OCI-LY7 (cell line): ENCODE measurements at regions not wholly inside any gene's neighbourhood (a gene's known extent, or its start where the extent isn't known, plus 50 kb on each side); places are given as distances from the start of the nearest gene placed in this dataset.

Experiments
- BruUV-seq: library from RNA; stranded (reverse); fragments of 400-500 nt; replicated peaks from 2 replicates; lab custom pipeline; 2021; lab: Mats Ljungman, UMichigan
- CTCF ChIA-PET: fragments of 300-600 bp; sonication (Branson Sonifier 250); formaldehyde crosslinking; loops from one replicate; lab custom pipeline; 2022; ENCODE audit warnings: antibody characterized with exemption; ENCODE audit not compliant: unreplicated experiment; lab: Charles Lee
- POLR2A ChIA-PET: fragments of 300-600 bp; sonication (Branson Sonifier 250); formaldehyde crosslinking; loops from one replicate; lab custom pipeline; 2022; ENCODE audit warnings: antibody characterized with exemption; lab: Charles Lee
- DNase-seq: peaks from one replicate; pipeline ENCODE4 v3.0.0-alpha.2; 2015; ENCODE audit warnings: low spot score
- H2AFZ ChIP-seq: fragments of 200-600 bp; sonication (generic), shearing (Covaris generic); 2 replicates; pipeline ENCODE4 v1.6.1; 2014; ENCODE audit warnings: mild to moderate bottlenecking, antibody characterized with exemption, low read length, moderate library complexity
- H3K27ac ChIP-seq: fragments of 200-600 bp; sonication (generic); 2 replicates; pipeline ENCODE4 v1.5.1; 2014; ENCODE audit warnings: mixed run types, low read depth, mild to moderate bottlenecking, moderate library complexity, low read length, inconsistent platforms; ENCODE audit not compliant: poor library complexity, severe bottlenecking
- H3K36me3 ChIP-seq: fragments of 200-600 bp; sonication (generic); 2 replicates; pipeline ENCODE4 v1.6.1; 2014; ENCODE audit warnings: mild to moderate bottlenecking, antibody characterized with exemption, low read length, moderate library complexity, mixed read lengths; ENCODE audit not compliant: insufficient read depth
- H3K4me1 ChIP-seq: fragments of 200-600 bp; sonication (generic); 2 replicates; pipeline ENCODE4 v1.5.1; 2014; ENCODE audit warnings: mild to moderate bottlenecking, low read length; ENCODE audit not compliant: insufficient read depth, poor library complexity, severe bottlenecking
- H3K4me2 ChIP-seq: fragments of 200-600 bp; sonication (generic); 2 replicates; pipeline ENCODE4 v1.6.1; 2014; ENCODE audit warnings: mild to moderate bottlenecking, low read length
- H3K4me3 ChIP-seq: fragments of 200-600 bp; sonication (generic); 2 replicates; pipeline ENCODE4 v1.5.1; 2014; ENCODE audit warnings: mild to moderate bottlenecking, low read depth, low read length; ENCODE audit not compliant: poor library complexity, severe bottlenecking
- H3K79me2 ChIP-seq: fragments of 200-600 bp; sonication (generic); 2 replicates; pipeline ENCODE4 v1.6.1; 2016; ENCODE audit warnings: low read depth, mild to moderate bottlenecking, low read length, moderate library complexity, mixed read lengths; ENCODE audit not compliant: insufficient read depth
- H3K9me2 ChIP-seq: fragments of 200-600 bp; sonication (generic); 2 replicates; pipeline ENCODE4 v1.6.1; 2016; ENCODE audit warnings: mild to moderate bottlenecking, low read length, mixed read lengths; ENCODE audit not compliant: insufficient read depth
- H3K9me3 ChIP-seq: fragments of 200-600 bp; sonication (generic); 2 replicates; pipeline ENCODE4 v1.6.1; 2014; ENCODE audit warnings: mild to moderate bottlenecking, mixed run types, low read length, mixed read lengths
- H4K20me1 ChIP-seq: fragments of 200-600 bp; sonication (generic); 2 replicates; pipeline ENCODE4 v1.6.1; 2014; ENCODE audit warnings: mild to moderate bottlenecking, antibody characterized with exemption, low read length, moderate library complexity, mixed read lengths; ENCODE audit not compliant: insufficient read depth
- CTCF ChIP-seq: fragments of 200-600 bp; sonication (generic); conservative IDR thresholded peaks from 2 replicates; pipeline ENCODE4 v1.5.1; 2014; ENCODE audit warnings: mild to moderate bottlenecking, antibody characterized with exemption, low read length, moderate library complexity, mixed read lengths
- EZH2phosphoT487 ChIP-seq: fragments of 200-600 bp; sonication (generic); IDR thresholded peaks from 2 replicates; pipeline ENCODE4 v1.6.1; 2018; ENCODE audit warnings: low read depth, borderline replicate concordance, mild to moderate bottlenecking, mixed run types, antibody characterized with exemption, low read length, moderate library complexity, mixed read lengths
- intact Hi-C: fragments of 100-400 bp; cut with micrococcal nuclease; formaldehyde crosslinking; loops from one replicate; pipeline ENCODE4 v1.10.0; 2022; ENCODE audit not compliant: unreplicated experiment

GRCh38 chr6:85172705-85173104 lies 277.2 kb upstream of the NT5E start:
- Histone ChIP-seq H4K20me1 (no peaks in the 10 kb centered on the region), H3K79me2 (no peaks in the 10 kb centered on the region), H3K9me3 (no peaks in the 10 kb centered on the region), H3K36me3 (no peaks in the 10 kb centered on the region), H3K4me2 (no peak overlapping the region), H3K4me3 (no peak overlapping the region), H3K4me1 (no peaks in the 10 kb centered on the region), H3K9me2 (no peaks in the 10 kb centered on the region), H3K27ac (no peak overlapping the region), H2AFZ (no peak overlapping the region)
- no TSS peak for BruUV-seq
- intact Hi-C loops, result no loop called here
- CTCF ChIA-PET, result no interaction called here
- no peak for TF ChIP-seq CTCF
- POLR2A ChIA-PET, result interaction anchor here (1.2 kb wide), 1 partner anchor 59 kb away, joined by 3 read pairs; no protein-coding TSS in a partner anchor
- no peak for DNase-seq

GRCh38 chr6:85172161-85172560 lies 277.7 kb upstream of the NT5E start:
- Histone ChIP-seq H3K36me3 (no peaks in the 10 kb centered on the region), H3K9me2 (no peaks in the 10 kb centered on the region), H3K79me2 (no peaks in the 10 kb centered on the region), H2AFZ (no peak overlapping the region), H3K27ac (no peak overlapping the region), H3K4me1 (no peaks in the 10 kb centered on the region), H3K4me2 (no peak overlapping the region), H3K4me3 (no peak overlapping the region), H4K20me1 (no peaks in the 10 kb centered on the region), H3K9me3 (no peaks in the 10 kb centered on the region)
- POLR2A ChIA-PET, result interaction anchor here (0.7 to 1.2 kb wide), 2 partner anchors 48 to 59 kb away, joined by 3 read pairs; no protein-coding TSS in a partner anchor
- CTCF ChIA-PET, result no interaction called here
- DNase-seq, result no peak
- no peak for TF ChIP-seq CTCF
- TF ChIP-seq EZH2phosphoT487, result no peak
- BruUV-seq, result no TSS peak
- intact Hi-C loops, result no loop called here

GRCh38 chr6:85169189-85169588 lies 280.7 kb upstream of the NT5E start:
- Histone ChIP-seq H3K79me2 (no peaks in the 10 kb centered on the region), H3K9me3 (no peaks in the 10 kb centered on the region), H2AFZ (no peak overlapping the region), H3K27ac (no peak overlapping the region), H3K4me2 (no peak overlapping the region), H3K4me3 (no peak overlapping the region), H3K4me1 (no peaks in the 10 kb centered on the region), H3K9me2 (no peaks in the 10 kb centered on the region), H4K20me1 (no peaks in the 10 kb centered on the region), H3K36me3 (no peaks in the 10 kb centered on the region)
- ChIA-PET CTCF (no interaction called here), POLR2A (no interaction called here)
- intact Hi-C loops, result no loop called here
- no peak for TF ChIP-seq CTCF
- TF ChIP-seq EZH2phosphoT487, result no peak
- BruUV-seq, result no TSS peak
- DNase-seq, result no peak
